GM12878 (cell line): ENCODE measurements at regions not wholly inside any gene's neighbourhood (a gene's known extent, or its start where the extent isn't known, plus 50 kb on each side); places are given as distances from the start of the nearest gene placed in this dataset.

ENCODE experiments used
- EZH2 ChIP-seq: IDR thresholded peaks from 2 replicates; pipeline ENCODE4 v1.6.1; 2012; ENCODE audit warnings: low read depth, mild to moderate bottlenecking, control low read depth, inconsistent platforms, low read length, borderline replicate concordance; ENCODE audit not compliant: control insufficient read depth
- HDGF ChIP-seq: fragments of 450-650 bp; IDR thresholded peaks from 2 replicates; pipeline ENCODE4 v1.6.1; 2016; ENCODE audit warnings: antibody characterized with exemption
- MAX ChIP-seq: IDR thresholded peaks from 2 replicates; pipeline ENCODE4 v1.6.1; 2012; ENCODE audit warnings: low read depth, low read length, improper control_type of control experiment
- MTA2 ChIP-seq: fragments of 450-650 bp; IDR thresholded peaks from 2 replicates; pipeline ENCODE4 v1.6.1; 2016; ENCODE audit warnings: low read depth, mild to moderate bottlenecking, moderate library complexity
- NFIC ChIP-seq: IDR thresholded peaks from 2 replicates; pipeline ENCODE4 v1.6.1; 2012; ENCODE audit warnings: low read depth, mild to moderate bottlenecking, inconsistent platforms, low read length, moderate library complexity
- POLR2A ChIP-seq: IDR thresholded peaks from 2 replicates; pipeline ENCODE4 v1.6.1; 2011; ENCODE audit warnings: low read depth, mild to moderate bottlenecking, low read length
- SREBF1 ChIP-seq: IDR thresholded peaks from 2 replicates; pipeline ENCODE4 v1.6.1; 2012; ENCODE audit warnings: mild to moderate bottlenecking, low read length
- SUPT20H ChIP-seq: IDR thresholded peaks from 2 replicates; pipeline ENCODE4 v1.6.1; 2011; ENCODE audit warnings: low read depth, mild to moderate bottlenecking, low read length, moderate library complexity, borderline replicate concordance; ENCODE audit not compliant: control insufficient read depth
- SUZ12 ChIP-seq: fragments of 200-600 bp; sonication (generic); IDR thresholded peaks from one replicate; pipeline ENCODE4 v1.6.1; 2018; ENCODE audit warnings: antibody characterized with exemption, mild to moderate bottlenecking; ENCODE audit not compliant: unreplicated experiment
- TAF1 ChIP-seq: IDR thresholded peaks from 2 replicates; pipeline ENCODE4 v1.6.1; 2011; ENCODE audit warnings: mild to moderate bottlenecking, low read depth, low read length, borderline replicate concordance
- ZNF384 ChIP-seq: IDR thresholded peaks from 2 replicates; pipeline ENCODE4 v1.6.1; 2012; ENCODE audit warnings: low read depth, mild to moderate bottlenecking, low read length, improper control_type of control experiment, borderline replicate concordance

DNA sequence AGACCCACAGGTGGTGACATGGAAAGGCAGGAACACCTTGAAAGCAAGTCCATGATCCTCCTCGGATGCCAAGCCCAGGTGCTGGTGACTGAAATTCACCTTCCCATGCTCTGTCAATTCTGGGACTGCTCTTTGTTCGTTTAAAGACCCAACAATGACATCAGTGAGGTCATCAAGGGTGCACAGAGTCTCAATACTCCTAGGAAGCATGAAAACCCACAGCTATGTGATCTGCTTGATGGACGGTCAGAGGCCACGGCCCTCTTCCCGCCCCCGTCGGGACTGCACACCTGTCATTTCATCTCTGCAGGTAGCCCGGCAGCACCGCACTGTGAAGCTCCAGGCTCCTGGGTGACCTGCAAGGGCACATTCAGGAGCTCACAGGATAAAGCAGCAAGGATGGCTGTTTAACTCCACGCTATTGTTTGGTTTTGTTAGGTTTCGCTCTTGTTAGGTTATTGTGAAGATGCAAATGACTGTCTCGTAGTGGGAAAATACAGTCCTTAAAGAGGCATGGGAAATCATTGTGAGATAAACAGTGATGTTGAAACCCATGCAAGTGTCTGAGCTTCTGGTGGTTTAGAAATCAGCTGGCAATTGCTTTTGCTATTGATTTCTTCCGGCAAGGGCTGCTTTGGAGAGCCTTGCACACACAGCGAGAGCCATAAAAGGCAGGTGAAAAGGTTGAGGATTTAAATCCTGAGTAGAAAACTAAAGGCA is 124.8 kb upstream of the AJAP1 start:
- TF ChIP-seq SUPT20H (no peak), MAX (no peak), SUZ12 (no peak), TAF1 (no peak), POLR2A (no peak), EZH2 (no peak), HDGF (no peak), MTA2 (no peak), NFIC (no peak), ZNF384 (no peak), SREBF1 (no peak)
